Right renal pelvis (tissue), 4 donors: ENCODE measurements at regions not wholly inside any gene's neighbourhood (a gene's known extent, or its start where the extent isn't known, plus 50 kb on each side); places are given as distances from the start of the nearest gene placed in this dataset.

Experiments
- DNase-seq, 4 donors: peaks; one replicate each; pipeline ENCODE4 v3.0.0-alpha.2; 2013; ENCODE audit warnings: low read depth in 4 of 4, low spot score in 3 of 4, missing footprints in 1 of 4

DNA sequence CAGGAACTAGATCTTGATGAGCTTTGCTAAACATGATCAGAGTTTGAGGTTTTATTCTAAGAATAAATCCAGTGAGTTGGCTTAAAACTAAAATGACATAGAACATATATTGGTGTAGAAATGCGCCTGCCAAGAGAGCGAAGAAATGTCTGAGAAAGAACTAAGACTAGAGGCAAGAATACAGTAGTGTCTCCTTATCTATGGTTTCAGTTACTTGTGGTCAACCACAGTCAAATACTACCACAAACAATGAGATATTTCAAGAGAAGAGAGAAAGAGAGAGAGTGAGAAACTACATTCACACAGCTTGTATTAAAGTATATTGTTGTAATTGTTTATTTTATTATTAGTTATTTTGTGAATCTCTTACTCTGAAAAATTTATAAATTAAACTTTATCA, 254.4 kb upstream of the CDH10 start:
- DNase-seq, result no peak

DNA sequence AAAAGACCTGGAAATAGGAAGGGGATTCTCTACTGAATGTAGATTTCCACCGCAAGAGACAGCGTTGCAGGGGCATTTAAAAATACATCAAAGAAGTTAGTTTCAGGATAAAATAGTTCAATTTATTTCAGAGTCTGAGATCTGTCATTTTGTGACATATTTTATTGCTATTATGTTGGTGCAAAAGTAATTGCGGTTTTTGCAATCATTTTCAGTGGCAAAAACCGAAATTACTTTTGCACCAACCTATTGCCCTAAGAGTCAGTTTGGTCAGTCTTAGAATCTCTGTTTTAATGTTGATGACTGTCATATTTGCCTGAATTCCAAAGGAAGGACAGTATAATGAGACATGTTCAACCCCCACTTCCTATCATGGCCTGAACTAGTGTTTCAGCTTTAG, 219.5 kb upstream of the CDH10 start:
- no peak for DNase-seq

DNA sequence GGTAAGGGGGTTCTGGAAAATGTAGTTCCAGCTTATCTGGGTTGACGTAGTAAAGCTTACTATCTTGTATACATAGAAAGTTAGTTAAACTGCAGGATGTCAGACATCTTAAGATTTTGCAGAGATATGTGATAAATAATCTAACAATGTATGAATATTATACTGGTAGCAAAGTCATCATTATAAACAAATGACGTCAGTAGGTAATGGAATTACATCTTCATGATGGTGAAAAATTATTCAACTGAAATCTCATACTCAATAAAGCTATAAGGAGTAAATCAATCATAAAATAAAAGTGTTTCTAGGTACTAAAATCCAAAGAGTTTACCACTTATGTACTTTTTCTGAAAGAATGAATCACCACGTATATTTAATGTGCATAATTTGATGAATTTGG, 217.3 kb upstream of the CDH10 start:
- DNase-seq, result no peak

DNA sequence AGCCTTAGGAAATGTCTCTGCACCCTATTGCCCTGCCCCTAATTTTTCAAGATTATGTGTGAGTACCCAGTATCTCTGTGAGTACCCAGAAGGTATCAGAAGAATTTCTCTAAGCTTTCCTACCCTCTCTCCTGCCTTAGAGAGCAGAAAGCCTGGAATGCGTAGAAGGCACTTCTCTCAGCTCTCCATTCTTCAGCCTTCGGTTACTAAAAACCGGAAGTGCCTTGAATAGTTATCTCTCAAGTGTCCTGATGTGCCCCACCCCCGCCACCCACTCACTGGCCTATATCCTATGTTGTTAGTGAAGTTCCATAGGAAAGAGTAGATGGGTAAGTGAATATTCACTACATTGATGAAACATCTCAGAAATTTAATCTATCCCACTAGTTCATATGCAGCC, 210.7 kb upstream of the CDH10 start:
- DNase-seq, result no peak

DNA sequence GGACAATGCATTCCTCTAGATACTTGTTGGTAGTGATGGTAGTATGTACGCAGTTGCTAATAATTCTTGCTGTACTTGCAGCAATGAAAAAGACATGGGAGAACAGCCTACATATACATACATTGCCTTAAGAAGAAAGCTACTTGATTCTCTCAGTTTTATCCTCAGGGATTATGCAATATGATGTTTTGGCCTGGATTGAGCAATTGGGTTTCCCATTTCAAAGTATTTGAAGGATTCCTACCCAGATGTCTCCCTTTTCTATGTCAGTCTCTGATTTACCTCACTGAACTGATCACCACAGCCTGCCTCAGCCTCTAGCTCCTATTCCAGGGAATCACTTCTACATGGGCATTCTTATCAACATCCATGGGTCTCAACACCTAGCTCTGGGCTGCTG, 210.1 kb upstream of the CDH10 start:
- DNase-seq, result no peak

DNA sequence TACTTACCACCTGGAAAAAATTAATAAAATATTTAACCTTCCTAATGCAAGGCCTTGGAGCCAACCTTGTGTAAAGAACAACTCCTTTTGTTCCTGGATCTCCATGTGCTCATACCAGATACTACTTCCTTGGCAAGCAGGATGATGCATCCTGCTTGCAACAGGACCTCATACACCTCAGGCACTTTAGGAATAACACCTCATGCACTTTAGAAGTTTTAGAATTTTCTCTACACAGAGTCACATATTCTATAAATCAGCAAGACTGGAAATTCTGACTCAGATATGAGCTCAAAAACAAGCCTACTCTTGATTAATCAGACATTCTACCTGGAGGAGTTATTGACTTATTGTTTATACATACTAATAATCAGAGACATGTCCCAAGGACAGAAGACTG, 209.6 kb upstream of the CDH10 start:
- no peak for DNase-seq

DNA sequence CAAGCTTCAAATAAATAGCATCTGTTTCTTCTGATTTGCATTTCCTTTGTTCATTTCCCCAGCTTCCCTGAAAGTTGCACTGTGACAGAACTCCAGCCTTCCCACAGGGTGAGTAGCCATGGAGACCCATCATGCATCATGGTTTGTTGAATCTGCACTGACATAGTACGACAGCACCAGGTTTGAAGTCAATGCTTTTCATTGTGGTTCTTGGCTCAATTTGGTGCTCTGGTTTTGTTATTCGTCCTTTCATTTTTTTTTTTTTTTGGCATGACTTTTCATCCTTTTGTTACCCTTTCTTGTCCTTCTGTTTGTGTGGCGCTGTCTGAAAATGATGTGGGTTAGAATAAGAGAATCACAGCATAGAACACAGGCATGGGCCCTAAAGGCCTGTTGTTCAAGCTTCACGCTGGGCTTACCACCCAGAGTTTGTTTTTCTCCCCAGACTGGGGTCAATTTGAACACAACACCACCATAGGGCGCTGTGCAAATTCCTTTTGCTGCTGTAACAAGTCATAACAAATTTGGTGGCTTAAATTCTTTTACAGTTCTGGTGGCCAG, 206.2 kb upstream of the CDH10 start:
- no peak for DNase-seq

DNA sequence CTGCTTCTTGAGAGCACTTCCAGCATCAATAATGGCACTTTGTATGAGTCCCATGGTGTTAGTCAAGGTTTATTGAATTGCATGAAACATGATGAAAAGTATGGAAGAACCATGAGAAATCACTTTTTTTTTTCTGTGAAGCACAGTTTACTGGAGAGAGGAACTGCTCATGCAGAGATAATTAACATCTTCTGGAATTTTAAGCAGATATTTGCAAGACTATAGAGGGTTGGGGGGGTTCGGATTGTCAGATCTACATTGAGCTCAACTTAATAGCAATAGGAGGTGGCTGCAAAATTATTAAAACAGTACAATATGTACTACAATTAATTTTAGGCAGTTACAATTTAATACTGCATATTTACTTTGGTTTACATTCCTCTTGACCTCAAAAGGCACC, 204.4 kb upstream of the CDH10 start:
- no peak for DNase-seq

DNA sequence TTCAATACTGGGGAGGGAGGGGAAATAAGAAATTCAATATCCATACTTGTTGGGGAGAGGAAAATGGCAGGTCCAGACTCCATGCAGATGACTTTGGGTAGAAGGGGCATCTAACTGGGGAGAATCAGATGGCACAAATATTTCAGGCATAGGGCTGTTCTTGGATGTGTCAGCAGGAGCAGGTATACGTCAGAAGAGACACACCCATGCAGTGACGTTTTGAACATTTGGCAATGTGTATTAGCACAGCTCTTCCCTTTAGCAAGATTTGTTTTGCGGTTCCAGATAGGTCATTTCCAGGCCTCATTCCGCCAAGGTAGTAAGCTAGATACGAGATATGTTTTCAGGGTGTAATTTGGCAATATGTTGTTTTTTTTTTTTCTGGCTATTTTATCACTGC, 187.2 kb upstream of the CDH10 start:
- DNase-seq, result no peak

DNA sequence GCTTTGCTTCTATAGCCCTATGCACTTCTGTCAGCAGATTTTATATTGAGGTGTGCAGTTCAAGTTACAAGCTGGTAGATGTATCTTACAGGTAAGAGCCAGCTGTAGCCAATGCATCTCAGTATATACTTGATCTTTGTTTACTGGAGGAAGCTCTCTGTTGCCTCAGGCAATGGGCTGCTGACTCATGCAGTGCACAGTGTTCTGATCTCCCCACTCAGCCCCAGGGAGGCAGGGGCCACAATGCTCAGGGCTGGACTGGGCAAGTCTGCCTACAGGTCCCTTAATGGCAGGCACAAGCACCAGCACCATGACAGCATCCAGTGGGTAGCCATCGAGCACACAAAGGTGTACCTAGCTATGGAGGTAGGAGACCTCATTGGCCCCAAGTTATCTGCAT, 178.8 kb upstream of the CDH10 start:
- no peak for DNase-seq

DNA sequence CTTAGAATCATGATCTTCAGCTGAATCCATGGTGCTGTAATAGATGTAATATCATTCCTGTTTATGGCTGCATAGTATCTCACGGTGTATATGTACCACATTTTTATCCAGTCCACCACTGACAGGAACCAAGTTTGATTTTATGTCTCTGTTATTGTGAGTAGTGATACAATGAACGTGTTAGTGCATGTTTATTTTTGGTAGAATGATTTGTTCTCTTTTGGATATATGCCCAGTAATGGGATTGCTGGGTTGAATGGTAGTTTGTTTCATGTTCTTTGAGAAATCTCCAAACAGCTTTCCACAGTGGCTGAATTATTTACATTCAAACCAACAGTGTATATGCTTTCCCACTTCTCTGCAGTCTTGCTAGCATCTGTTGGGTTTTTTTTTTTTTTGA, 175.1 kb upstream of the CDH10 start:
- no peak for DNase-seq

DNA sequence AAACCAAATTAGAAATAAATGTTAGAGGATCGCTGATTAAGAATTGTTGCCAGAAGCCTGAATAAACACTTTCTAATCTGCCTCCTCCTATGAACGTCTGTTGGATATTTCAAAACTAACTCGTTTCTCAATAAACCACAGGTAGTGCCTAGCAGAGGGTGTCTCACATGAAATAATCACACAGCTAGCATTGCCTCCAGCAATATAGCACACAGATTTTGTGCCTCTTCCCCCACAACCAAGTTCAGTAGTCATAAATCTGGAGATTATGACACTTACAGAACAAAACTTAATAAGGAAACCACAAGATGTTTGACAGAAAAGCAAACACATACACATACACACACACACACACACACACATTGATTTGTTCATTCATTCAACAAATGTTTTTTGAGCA, 173.2 kb upstream of the CDH10 start:
- DNase-seq, result no peak

DNA sequence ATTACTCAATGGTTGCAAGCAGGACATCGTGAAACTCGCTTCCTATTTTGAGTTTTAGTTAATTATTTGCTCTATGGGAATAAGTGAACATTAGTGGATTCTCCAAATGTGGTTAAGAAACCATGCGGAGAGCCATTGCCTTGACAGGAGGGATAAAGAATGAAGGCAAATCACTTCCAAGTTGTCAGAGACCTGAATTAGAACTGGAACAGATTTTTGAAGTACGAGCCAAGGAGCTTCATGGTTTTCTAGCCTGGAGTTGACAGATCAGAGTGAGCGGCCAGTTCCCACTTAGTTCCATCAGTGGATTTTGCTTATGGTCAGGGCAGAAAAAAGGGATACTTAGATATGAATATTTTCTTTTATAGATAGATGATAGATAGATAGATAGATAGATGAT, 171.4 kb upstream of the CDH10 start:
- DNase-seq, result no peak

DNA sequence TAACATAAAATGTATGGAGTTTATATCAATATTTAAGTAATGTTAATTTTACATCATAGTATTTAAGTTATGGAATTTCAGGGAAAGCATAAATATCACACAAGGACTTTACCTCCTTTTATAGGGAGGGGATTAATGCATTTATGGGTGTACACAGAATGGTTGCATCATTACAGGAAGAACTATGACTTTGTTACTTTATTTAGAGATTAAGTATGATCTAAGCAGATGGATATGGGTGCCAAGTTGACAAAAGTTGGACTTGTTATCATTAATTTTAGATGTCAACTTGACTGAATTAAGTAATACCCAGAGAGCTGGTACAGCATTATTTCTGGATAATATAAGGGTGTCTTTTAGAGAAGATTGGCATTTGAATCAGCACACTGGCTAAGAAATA, 160.5 kb upstream of the CDH10 start:
- DNase-seq, result no peak

DNA sequence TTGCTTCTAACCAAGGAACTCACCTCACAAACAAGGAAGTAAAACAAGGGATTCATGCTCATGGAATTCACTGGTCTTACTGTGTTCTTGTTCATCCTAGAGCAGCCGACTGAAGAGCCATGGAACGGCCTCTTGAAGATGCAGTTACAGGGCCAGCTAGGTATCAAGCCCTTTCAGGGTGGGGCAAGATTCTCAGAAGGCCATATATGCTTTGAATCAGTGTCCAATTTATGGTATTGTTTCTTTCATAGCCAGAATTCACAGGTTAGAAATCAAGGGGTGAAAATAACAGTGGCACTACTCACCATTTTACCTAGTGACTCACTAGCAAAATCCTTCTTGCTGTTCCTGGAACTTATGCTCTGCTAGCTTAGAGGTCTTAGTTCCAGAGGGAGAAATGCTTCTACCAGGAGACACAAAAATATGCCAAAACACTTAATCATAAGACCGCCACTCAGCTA, 159.5 kb upstream of the CDH10 start:
- no peak for DNase-seq

DNA sequence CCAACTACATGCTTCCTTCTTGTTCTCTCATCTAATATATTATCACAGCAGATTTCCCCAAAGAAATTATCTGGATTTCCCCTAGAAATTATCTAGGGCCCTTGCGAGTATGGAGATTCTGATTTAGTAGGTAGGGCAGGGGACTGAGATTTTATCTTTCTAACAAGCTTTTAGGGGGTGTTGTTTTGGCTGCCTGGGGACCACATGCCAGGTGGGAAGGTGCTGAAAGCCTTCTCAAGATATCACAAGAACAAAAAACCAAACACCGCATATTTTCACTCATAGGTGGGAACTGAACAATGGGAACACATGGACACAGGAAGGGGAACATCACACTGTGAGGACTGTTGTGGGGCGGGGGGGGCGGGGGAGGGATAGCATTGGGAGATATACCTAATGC, 146.5 kb upstream of the CDH10 start:
- DNase-seq, result no peak

DNA sequence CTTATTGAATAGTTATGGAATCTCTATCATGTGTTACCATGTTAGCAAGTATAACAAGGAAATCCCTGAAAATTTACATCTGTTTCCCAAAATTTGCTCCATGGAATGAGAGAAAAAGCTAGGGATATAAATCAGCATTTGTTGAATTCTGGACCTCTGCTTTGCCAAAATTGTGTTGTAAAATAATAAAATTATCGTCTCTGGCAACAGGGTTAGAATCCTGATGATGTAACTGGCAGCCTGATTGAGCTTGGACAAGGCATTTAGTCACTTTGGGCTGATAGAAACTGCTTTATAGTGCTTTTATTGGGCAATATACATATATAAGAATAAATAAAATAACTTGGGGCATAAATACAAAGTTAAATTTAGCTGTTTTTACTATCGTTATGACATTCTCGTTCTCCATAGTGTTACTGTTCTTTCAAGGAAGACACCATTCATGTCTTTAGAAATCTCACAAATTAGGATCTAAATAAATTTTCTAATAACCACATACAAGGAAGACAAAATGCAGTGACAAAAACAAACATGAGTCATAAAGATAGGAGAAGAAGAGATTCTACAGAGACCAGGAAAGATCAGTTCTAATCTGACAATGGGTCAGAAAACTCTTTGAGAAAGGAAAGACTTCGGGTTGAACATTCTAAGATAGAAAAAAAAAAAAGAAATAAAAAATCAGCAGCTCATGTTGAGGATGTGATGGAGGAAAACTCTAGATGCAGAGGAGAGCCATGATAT, 145.0 kb upstream of the CDH10 start:
- DNase-seq, result no peak

DNA sequence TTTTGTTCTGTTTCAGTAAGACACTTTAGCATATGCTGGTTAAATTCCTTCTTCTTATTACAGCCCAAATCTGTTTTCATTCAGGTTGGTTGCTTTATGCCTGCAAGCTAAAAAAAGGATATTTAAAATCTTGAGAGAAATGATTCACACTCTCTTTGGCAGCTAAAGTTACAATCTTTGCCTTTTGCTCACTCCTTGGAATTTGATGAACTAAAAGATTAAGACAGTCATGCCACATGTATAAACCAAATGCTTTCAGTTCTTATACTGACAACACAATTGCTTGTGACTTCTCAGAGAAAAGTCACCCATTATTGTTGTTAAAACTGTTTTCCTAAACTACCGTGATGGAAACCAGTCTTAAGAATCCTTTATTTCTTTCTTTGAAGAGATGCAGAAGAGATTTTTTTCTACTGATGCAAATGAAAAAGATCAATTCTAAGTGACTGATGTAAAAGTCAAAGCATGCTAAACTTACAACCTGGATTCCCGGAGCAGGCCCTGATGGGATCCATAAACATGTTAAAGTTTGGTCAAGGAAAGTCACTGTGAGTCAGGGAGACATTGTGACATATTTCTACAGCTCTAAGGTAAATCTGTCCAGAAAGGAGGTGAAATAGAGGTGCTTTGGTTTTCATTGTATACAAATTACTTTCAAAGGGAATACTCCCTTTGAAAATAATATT, 144.2 kb upstream of the CDH10 start:
- no peak for DNase-seq

DNA sequence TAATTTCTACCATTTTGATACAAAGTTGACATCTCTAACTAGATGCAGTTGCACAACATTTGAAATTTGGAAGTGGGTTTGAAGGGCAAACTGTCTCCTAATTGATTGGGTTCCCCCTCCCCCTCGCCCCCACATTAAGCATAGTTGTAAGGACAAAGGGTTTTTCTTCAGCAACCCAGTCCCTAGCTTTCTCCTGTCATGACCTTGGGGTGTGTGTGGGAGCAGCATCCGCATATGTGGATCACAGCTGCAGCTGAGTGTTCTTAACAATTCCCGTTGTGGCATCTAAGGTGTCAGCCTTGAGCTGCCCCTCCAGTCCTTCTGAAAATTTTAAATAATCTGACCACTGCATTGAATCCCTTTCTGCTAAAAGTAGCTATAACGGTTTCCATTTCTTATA, 141.3 kb upstream of the CDH10 start:
- DNase-seq, result no peak

DNA sequence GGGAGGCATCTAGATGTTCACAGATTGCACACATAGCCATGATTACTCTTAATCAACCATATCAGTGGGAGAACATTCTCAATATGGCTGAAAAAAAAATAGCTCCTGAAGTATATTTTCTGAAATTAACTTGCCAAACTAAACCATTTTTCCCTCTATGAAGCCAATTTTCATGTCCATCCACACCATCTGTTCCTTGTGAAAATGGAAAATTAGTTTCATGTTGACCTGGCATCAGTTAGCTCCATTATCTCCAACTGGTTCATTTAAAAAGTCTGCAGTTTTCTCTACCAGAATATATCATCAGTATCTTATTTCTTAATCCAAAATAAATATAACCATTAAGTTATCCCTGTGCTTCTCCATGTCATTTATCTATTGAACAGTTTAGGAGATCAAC, 138.8 kb upstream of the CDH10 start:
- DNase-seq, result no peak

DNA sequence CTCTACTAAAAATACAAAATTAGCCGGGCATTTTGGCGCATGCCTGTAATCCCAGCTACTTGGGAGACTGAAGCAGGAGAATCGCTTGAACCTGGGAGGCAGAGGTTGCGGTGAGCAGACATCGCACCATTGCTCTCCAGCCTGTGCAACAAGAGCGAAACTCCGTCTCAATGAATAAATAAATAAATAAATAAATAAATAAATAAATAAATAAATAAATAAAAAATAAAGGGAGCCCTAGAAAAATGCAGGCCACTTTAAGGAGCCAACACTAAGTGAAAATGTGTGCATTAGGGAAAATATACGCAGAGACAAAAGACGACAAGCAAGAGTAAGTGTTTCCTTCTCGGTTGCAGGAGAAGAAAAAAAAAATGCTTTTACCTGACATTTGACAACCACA, 132.6 kb upstream of the CDH10 start:
- no peak for DNase-seq

DNA sequence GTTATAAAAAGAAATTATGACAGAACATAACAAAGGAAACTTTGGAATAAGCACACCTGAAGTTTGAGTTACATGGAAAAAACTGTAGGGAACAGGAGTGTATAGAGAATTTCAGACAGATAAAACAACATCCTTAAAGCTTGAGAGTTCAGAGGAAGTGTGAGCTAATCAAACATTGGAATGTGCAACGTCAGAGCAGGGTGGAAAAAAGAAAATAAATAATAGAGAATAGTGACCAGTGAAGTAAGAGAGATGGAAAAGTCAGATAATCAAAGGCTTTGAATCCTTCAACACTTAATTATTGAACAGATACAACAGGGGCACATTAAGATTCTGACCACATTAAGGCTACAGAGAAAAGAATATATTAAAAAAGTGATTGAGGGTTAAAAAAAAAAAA, 128.5 kb upstream of the CDH10 start:
- DNase-seq, result no peak
